ENCODE measurements at regions not wholly inside any gene's neighbourhood (a gene's known extent, or its start where the extent isn't known, plus 50 kb on each side); places are given as distances from the start of the nearest gene placed in this dataset.

DNA sequence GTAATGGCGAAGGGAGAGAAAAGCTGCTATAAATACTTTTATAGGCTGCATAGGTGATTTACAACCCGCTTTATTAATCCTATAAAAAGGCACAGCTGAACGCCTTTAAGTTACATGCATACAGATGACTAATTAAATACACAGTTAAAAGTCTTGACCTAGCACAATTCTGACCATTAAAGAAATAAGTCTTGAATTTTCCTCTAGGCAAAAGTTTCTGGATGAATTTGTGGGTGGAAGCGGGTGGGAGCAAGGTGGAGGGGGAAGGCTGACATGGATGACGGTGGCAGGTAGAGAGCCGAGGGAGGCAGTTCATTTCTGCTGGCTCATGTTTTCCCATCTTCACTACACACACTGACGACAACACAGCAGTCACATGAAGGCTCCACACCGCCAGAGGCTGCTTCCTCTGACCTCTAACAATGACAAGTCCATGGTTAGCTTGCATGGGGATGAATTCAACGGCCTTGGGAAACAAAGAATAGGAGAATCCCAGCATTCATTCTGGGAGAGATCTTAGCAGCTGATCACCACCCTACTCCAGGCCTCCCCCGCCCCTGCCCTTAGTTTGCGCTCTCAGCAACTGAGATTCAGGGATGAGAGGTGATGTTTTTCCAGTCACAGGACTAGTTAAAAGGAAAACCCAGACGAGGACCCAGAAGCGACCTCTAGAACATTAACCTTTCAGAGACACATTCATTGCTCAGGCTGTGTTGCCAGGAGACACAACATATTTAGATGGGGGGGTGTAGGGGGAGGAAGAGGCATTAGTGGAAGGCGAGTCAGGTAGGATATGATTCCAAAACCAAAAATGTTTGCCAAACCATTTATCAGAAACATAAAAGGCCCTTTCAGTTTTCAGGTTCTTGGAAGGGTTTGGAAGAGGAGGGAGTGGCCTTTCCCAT, 329.3 kb downstream of the PIK3R1 start:
- TF ChIP-seq, protein P1, sequence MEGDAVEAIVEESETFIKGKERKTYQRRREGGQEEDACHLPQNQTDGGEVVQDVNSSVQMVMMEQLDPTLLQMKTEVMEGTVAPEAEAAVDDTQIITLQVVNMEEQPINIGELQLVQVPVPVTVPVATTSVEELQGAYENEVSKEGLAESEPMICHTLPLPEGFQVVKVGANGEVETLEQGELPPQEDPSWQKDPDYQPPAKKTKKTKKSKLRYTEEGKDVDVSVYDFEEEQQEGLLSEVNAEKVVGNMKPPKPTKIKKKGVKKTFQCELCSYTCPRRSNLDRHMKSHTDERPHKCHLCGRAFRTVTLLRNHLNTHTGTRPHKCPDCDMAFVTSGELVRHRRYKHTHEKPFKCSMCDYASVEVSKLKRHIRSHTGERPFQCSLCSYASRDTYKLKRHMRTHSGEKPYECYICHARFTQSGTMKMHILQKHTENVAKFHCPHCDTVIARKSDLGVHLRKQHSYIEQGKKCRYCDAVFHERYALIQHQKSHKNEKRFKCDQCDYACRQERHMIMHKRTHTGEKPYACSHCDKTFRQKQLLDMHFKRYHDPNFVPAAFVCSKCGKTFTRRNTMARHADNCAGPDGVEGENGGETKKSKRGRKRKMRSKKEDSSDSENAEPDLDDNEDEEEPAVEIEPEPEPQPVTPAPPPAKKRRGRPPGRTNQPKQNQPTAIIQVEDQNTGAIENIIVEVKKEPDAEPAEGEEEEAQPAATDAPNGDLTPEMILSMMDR (IDR thresholded peaks at IDR 0.05), result no peak
- no peak for TF ChIP-seq POLR2A (IDR thresholded peaks at IDR 0.05)

Measured in ovary (tissue), 3 donors.